ENCODE measurements at regions not wholly inside any gene's neighbourhood (a gene's known extent, or its start where the extent isn't known, plus 50 kb on each side); places are given as distances from the start of the nearest gene placed in this dataset.

DNA sequence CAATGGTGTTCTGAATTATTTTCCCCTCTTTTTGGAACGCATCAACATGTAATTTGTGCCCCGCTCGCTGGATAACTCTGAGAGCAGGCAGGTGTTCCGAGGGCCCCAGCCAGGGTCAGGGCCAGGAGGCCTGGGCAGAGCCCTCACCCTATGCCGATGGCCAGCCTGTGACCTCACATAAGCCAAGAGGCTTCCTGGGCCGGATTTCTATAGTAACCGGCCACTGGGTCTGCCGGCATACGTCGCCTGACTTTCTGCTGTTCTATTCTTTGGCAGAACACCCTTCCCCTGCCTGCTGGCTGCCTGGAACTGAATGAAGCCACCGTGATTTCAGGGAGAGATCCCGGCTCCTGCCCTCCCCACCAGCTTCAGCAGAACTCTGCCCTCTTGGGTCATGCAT is 375.2 kb downstream of the SHANK2 start:
- no peak for DNase-seq
- intact Hi-C loops (cut with DNase I) = no loop called here
- no peak overlapping the region for H3K27ac ChIP-seq
- no peaks in the 10 kb centered on the region for H3K4me1 ChIP-seq
- H3K9me3 ChIP-seq = no peaks in the 10 kb centered on the region
- H3K36me3 ChIP-seq = no peaks in the 10 kb centered on the region
- no peak for TF ChIP-seq CTCF (IDR thresholded peaks at IDR 0.05)
- no peak for ATAC-seq
- no peak overlapping the region for H3K4me3 ChIP-seq
- no peaks in the 10 kb centered on the region for H3K27me3 ChIP-seq (ENCODE audit: low read depth)

DNA sequence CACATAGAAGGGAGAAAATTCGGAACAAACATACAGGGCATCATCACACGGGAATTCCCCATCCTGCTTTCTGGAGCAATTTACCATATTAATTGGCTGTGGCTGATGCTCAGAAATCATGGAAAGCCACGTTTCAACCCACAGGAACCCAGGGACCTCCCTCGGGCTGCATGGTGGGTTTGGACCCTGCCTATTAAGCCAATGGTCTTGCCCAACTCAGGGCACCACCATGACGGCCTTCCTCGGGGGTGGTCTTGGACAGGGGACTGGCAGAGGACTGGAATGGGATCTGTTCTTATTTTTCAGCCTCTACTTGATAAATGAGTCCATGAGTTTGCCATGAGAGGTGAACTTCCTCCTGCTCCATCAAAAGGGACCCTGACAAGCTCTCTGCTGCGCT is 374.0 kb downstream of the SHANK2 start:
- DNase-seq (no peak), ATAC-seq (no peak)
- H3K27me3 ChIP-seq (ENCODE audit: low read depth) = no peaks in the 10 kb centered on the region
- no peak overlapping the region for H3K4me3 ChIP-seq
- intact Hi-C loops (cut with DNase I) = no loop called here
- no peaks in the 10 kb centered on the region for H3K36me3 ChIP-seq
- no peak for TF ChIP-seq CTCF (IDR thresholded peaks at IDR 0.05)
- no peaks in the 10 kb centered on the region for H3K4me1 ChIP-seq
- H3K9me3 ChIP-seq = no peaks in the 10 kb centered on the region
- no peak overlapping the region for H3K27ac ChIP-seq

DNA sequence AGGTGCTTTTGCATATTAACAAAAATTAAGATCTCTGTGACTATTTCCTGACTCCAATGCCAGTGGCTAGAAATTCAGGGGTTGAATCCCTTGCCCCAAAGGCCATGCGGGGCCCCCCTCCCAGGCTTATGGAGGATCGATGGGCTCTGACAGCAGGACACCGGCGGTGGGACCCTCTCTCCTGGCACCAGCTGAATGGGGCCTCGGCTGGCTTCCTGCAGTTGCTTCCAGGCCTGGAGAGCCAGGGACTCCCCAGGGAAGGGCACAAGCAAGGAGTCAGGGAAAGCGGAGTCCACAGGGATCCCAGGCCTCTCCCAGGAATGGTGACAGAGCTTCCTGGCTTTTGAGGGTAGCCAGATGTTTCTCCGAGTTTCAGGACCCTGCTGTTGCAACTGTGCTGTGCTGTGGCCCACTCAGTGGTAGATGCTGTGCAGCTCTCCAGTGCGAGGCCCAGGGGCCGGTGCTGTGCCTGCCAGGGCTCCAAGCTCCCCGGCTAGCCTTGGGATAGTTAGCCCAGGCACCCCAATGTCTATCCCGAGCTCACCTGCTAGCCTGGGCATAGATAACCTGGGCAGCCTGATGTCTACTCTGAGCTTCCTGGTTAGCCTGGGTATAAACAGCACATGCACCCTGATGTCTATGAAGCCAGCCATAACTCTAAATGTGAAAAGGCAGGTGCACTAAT is 372.6 kb downstream of the SHANK2 start:
- Histone ChIP-seq H3K9me3 (no peaks in the 10 kb centered on the region), H3K27me3 (ENCODE audit: low read depth) (no peaks in the 10 kb centered on the region), H3K4me3 (no peak overlapping the region), H3K4me1 (no peaks in the 10 kb centered on the region), H3K36me3 (no peaks in the 10 kb centered on the region), H3K27ac (no peak overlapping the region)
- ATAC-seq (no peak), DNase-seq (no peak)
- intact Hi-C loops (cut with DNase I) = no loop called here
- TF ChIP-seq CTCF (IDR thresholded peaks at IDR 0.05) = no peak

DNA sequence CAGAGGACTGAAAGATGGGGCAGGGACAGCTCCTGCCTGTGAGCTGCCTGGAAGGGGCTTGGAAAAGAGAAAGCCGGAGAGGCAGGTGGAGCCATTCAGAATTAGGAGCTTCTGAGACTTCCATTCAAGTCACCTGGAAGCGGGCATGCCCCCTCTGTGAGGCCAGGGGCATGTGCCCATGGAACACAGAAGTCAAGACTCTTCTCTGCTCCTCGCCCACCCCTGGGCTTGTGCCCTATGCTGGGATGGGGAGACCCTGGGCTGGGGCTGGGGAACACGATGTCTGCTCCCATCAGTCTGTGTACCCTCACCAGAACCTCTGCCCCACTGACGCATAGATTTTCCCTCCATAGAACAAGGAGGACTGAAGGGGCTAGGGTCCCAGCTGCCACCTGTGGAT is 372.0 kb downstream of the SHANK2 start:
- no peak overlapping the region for H3K27ac ChIP-seq
- no peaks in the 10 kb centered on the region for H3K27me3 ChIP-seq (ENCODE audit: low read depth)
- H3K4me3 ChIP-seq = no peak overlapping the region
- intact Hi-C loops (cut with DNase I) = no loop called here
- no peak for ATAC-seq
- H3K9me3 ChIP-seq = no peaks in the 10 kb centered on the region
- no peak for TF ChIP-seq CTCF (IDR thresholded peaks at IDR 0.05)
- H3K4me1 ChIP-seq = no peaks in the 10 kb centered on the region
- no peak for DNase-seq
- no peaks in the 10 kb centered on the region for H3K36me3 ChIP-seq

DNA sequence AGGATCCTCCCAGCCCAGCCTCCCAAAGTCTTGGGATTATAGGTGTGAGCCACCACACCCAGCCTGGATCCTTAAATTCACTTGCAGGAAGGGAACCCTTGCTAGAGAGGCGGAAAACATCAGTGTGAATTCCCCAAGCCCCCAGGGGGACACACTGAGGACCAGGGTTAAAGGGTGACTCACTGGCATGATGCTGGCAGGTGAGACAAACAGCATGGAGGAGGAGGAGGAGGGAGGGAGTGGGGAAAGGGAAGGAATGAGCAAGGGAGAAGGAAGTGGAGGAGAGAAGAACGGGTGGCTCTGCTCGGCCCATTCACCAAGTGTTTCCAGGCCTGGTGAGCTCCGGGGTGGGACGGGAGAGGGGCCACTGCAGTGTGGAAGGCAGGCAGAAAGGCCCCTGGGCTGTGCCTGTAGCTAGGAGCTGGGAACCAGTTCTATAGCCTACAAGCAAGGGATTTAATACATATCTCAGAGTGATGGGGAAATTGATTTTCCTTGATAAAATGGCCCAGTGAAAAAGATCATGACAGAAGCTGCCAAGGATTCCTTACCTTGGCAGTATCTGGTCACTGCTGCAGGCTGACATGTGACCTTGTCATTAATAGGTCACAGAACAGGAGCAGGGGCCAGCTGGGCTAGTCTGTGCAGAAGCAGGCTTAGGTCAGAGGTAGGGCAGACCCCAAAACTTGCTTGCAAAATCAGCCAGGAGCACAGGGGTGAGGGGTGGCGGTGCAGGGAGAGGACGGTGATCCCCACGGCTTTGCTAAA is 370.2 kb downstream of the SHANK2 start:
- Histone ChIP-seq H3K36me3 (no peaks in the 10 kb centered on the region), H3K9me3 (no peaks in the 10 kb centered on the region), H3K27me3 (ENCODE audit: low read depth) (no peaks in the 10 kb centered on the region), H3K4me3 (no peak overlapping the region), H3K4me1 (no peaks in the 10 kb centered on the region), H3K27ac (no peak overlapping the region)
- ATAC-seq (no peak), DNase-seq (no peak)
- TF ChIP-seq CTCF (IDR thresholded peaks at IDR 0.05) = no peak
- intact Hi-C loops (cut with DNase I) = no loop called here

All from lower lobe of right lung (tissue), 2 donors.